Activated CD4-positive, alpha-beta T cell treated with anti-CD3 and anti-CD28 coated beads for 48 hours (primary cell): ENCODE measurements at regions not wholly inside any gene's neighbourhood (a gene's known extent, or its start where the extent isn't known, plus 50 kb on each side); places are given as distances from the start of the nearest gene placed in this dataset.

ENCODE experiments used
- DNase-seq: peaks from one replicate; pipeline ENCODE4 v3.0.0-alpha.2; 2020

GRCh38 chr6:91860541-91861335 is 1273.9 kb upstream of the MAP3K7 start:
- DNase-seq: no peak

- no peak for DNase-seq
These were observed 1265.4 kb upstream of the MAP3K7 start for GRCh38 chr6:91852252-91852651.

- no peak for DNase-seq
These were observed 1247.9 kb upstream of the MAP3K7 start for GRCh38 chr6:91834813-91835212.

GRCh38 chr6:91827151-91827550 is 1240.3 kb upstream of the MAP3K7 start:
- no peak for DNase-seq

- DNase-seq: no peak
These were observed 1239.3 kb upstream of the MAP3K7 start for GRCh38 chr6:91826128-91826527.

- DNase-seq: no peak
These were observed 1237.5 kb upstream of the MAP3K7 start for GRCh38 chr6:91824331-91824730.

GRCh38 chr6:91822581-91822980 is 1235.7 kb upstream of the MAP3K7 start:
- no peak for DNase-seq

GRCh38 chr6:91816335-91816734 is 1229.5 kb upstream of the MAP3K7 start:
- no peak for DNase-seq

- no peak for DNase-seq
These were observed 1226.8 kb upstream of the MAP3K7 start for GRCh38 chr6:91813641-91814040.

- no peak for DNase-seq
These were observed 1225.9 kb upstream of the MAP3K7 start for GRCh38 chr6:91812596-91813274.

- DNase-seq: no peak
These were observed 1218.1 kb upstream of the MAP3K7 start for GRCh38 chr6:91804981-91805380.

GRCh38 chr6:91802431-91802830 is 1215.6 kb upstream of the MAP3K7 start:
- no peak for DNase-seq

- DNase-seq: no peak
These were observed 1209.7 kb upstream of the MAP3K7 start for GRCh38 chr6:91796603-91797002.

- no peak for DNase-seq
These were observed 1201.6 kb upstream of the MAP3K7 start for GRCh38 chr6:91788501-91788900.

- no peak for DNase-seq
These were observed 1199.8 kb upstream of the MAP3K7 start for GRCh38 chr6:91786474-91787184.

- no peak for DNase-seq
These were observed 1195.9 kb upstream of the MAP3K7 start for GRCh38 chr6:91782802-91783201.

- DNase-seq: no peak
These were observed 1195.1 kb upstream of the MAP3K7 start for GRCh38 chr6:91781946-91782345.

GRCh38 chr6:91780270-91780669 is 1193.4 kb upstream of the MAP3K7 start:
- no peak for DNase-seq

GRCh38 chr6:91761621-91762020 is 1174.7 kb upstream of the MAP3K7 start:
- no peak for DNase-seq

- no peak for DNase-seq
These were observed 1167.8 kb upstream of the MAP3K7 start for GRCh38 chr6:91754691-91755090.

GRCh38 chr6:91751526-91751925 is 1164.7 kb upstream of the MAP3K7 start:
- DNase-seq: no peak

- no peak for DNase-seq
These were observed 1157.7 kb upstream of the MAP3K7 start for GRCh38 chr6:91744566-91744965.

- DNase-seq: no peak
These were observed 1156.9 kb upstream of the MAP3K7 start for GRCh38 chr6:91743756-91744155.

GRCh38 chr6:91731939-91732338 is 1145.1 kb upstream of the MAP3K7 start:
- no peak for DNase-seq
